T47D (cell line): ENCODE measurements at regions not wholly inside any gene's neighbourhood (a gene's known extent, or its start where the extent isn't known, plus 50 kb on each side); places are given as distances from the start of the nearest gene placed in this dataset.
A peak's percentile ranks its signal among the peaks of the same experiment; 100 is the strongest.

ENCODE experiments used
- DNase-seq, 2 experiments: peaks; one replicate each; pipeline versions ENCODE4 v3.0.0 to v3.0.0-alpha.2; 2011 to 2012; ENCODE audit warnings: low read depth in 1 of 2, low spot score in 1 of 2
- JUND ChIP-seq: IDR thresholded peaks from 2 replicates; pipeline ENCODE4 v1.6.1; 2012; ENCODE audit warnings: low read depth
- in situ Hi-C: cut with HindIII; loops from 2 replicates; pipeline ENCODE4 v1.10.0; 2016; ENCODE audit warnings: low sequenced_read_pairs, low pct_unique_long_range_greater_than_20kb

DNA sequence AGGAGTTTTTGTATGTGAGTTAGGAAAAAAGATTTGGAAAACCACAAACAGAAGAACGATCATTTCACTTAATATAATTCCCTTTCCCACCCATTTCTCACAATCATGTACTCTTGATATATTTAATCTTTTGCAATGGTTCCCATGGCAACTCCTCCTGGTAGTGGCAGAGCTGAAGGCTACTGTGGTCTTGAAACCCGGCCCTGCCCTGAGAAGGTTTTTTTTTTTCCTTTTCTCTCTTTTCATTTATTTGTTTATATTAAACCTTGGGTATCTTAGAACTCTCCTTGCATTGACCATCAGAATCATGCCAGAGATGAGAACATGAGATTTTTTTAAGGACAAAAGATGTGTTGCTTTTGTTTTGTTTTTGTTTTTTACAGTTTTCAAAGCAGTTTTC lies 566.1 kb upstream of the NRP1 start:
- TF ChIP-seq JUND: no peak
- no peak for DNase-seq
- in situ Hi-C loops: no loop called here

DNA sequence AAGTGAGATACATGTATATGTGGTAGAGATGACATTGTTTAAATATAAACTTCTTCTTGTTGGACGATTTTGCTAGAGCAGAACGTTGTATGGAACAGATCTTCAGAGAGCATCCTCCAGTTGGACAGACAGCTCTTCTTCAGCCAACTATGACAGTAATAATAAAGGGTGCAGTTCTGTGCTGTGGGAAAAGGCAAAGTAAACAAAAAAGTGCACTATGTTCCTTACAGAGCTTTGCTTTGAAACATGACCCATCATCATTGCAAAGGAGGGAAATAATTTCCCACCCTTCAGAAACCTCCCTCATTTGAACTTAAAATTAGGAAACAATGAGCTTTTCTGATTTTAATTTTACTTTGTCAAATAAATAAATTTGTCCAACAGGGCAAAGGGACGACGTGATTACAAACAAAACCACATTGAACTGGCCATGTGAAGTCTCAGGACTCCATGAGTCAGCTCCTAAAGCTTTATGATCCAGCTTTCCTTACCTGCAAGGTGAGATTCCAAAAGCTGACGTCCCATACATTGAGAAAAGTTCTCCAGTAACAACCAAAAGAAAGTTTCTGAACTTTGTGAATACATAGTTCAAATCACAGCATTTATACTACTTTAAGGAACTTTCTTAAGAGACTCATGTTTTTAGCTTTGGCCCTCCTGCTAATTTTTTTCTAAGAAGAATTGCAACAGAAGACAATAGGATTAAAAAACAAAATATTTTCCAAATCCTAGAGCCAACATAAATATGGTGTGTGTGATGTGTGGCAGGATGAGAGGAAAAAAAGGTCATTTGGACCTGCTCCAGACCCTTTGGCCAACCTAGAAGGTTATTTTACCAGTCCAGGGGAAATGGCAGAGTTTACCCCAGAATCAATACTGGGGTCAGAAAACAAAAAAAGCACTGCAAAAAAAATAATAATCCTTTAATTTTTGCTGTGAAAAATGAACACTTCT lies 565.4 kb upstream of the NRP1 start:
- TF ChIP-seq JUND: no peak
- DNase-seq: peak in 1 of 2 experiments; percentile 12
- in situ Hi-C loops: no loop called here

DNA sequence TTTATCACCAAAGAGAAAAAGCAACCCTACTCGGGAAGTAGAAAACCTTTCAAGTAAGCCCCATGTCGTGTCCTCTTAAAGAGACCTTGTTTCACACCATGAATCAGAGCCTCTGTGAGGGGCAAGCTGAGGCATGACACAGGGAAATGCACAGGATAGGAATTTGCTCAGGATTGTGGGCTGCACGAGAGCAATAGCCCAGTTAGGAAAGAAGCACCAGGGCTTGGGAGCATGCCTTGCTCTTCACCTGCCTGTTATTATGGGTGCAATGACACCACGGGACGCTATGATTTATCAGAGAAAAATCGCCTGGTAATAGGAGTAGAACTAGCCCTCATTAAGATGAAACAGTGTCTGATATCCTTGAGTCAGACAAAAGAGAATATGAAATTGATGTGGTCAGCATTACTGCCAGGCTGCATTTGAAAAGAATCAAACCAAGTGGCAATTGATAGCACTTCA lies 562.9 kb upstream of the NRP1 start:
- DNase-seq: no peak
- no peak for TF ChIP-seq JUND
- in situ Hi-C loops: no loop called here

DNA sequence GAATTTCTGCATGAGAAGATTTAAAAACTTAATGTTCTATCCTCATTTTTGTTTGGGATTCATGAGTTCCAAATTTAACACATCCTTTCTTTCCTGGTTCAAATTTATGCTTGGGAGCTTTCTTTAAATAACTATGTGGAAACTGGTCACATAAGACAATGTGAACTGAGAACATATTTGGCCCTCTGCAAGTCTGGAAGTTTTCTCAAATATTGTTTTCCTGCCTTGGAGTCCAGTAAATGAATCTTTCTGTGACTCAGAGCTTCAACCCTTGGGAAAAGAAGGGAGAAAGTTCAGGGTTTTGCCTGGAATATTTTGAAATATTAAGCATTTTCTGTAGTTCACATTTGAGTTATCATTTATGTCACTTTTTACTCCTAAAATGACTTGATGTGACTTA lies 559.0 kb upstream of the NRP1 start:
- in situ Hi-C loops: no loop called here
- no peak for DNase-seq
- no peak for TF ChIP-seq JUND

DNA sequence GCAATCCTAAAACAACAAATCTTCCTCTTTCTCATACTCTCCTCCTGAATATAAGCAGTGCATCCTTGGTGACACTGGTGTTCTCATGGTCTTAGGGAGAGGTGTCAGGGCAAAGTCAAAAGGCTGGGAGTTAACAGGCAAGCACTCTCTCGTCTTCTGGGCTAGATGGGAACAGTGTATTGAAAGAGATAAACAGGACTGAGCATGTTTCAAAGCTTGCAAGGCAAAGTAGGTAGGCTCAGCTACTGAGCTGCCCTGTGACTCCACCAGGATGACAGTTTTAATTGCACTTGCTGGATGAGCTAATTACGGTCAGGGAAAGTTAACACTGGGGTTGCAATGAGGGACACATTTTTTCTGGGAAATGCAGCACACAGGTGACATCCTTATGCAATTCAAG lies 554.9 kb upstream of the NRP1 start:
- in situ Hi-C loops: no loop called here
- no peak for TF ChIP-seq JUND
- DNase-seq: no peak

DNA sequence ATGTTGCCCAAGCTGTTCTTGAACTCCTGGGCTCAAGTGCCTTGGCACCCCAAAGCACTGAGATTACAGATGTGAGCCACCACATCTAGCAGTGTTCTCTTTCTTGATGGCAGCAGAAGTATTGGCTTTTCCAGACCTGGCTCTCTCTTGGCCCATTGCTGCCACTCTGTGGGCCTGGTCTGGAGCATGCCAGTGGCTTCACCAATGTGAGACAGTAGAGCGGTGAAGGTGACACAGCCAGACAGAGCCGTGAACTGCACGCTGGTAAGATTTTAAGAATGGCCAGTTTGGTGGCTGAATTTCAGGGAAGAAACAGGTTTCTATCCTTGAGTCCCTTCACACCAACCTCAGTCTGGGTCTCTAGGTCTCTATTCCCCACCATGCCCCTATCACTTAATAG lies 552.7 kb upstream of the NRP1 start:
- TF ChIP-seq JUND: no peak
- in situ Hi-C loops: no loop called here
- no peak for DNase-seq

DNA sequence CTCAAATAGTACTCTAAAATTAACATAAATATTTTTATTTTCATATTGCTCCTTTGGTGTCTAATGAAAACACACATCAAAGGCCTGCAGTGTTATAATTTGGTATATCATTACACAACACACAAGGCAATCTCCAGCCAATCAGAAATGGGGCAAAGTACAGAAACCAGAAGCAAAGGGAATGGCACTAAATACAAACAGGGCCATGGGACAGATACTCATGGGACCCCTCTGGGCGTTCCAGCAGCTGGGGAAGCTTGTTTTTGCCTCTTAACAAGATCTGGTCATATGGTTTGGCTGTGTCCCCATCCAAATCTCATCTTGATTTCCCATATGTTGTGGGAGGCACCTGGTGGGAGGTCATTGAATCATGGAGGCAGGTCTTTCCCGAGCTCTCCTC lies 551.8 kb upstream of the NRP1 start:
- in situ Hi-C loops: no loop called here
- no peak for TF ChIP-seq JUND
- no peak for DNase-seq

DNA sequence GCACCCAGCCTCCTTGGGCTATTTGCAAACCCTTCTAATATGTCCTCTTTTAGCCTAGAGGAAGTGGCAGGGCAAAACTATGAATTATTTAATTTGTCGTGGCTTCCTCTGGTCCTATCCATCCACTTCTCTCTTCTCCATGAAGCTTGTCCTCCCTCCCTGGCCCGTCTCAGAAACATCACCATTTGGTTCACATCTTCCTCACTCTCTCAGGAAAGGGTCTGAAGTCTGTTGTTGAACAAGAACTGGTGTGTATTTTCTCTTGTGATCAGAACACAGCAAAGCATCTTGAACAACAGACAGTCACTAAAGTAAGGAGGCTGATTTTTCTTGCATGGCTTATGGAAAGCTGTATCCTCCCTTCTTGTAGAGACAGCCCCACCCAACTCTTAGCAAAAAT lies 550.1 kb upstream of the NRP1 start:
- in situ Hi-C loops: no loop called here
- DNase-seq: no peak
- TF ChIP-seq JUND: no peak

DNA sequence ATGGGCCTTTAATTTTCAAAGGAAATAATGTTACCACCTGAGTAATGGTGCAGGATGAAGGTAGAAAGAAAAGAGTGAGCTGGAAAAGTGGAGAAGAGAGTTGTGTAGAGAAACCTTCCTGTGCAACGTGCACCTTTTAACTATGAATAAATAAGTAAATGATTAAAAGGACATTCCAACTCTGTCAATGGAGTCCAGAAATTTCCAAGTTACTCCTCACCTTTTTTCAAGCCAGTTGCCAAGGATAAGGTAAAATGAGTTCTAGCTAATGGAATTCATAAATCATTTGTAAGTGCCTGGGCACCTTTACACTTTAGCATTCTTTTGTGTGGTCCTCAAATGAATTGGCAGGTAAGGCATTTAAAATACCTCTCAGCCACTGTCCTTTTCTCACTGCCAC lies 549.4 kb upstream of the NRP1 start:
- TF ChIP-seq JUND: no peak
- in situ Hi-C loops: no loop called here
- no peak for DNase-seq

DNA sequence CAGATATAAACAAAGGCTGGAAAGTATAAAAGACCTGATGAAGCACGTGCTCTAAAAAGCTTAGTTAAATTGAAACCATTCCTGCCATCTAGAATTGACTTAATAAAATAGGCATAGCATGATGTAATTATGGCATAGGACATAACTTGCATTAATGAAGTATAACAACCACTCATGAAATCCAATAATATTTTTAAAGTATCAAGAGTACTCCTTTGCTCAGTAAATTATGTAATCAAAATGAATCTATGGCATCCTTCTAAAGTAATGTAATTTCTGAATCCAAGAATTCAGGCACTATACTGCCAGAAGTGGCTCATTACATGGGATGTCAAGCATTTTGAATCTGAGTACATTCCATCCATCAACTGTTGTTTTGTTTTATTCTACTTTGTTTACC lies 548.5 kb upstream of the NRP1 start:
- no peak for TF ChIP-seq JUND
- in situ Hi-C loops: no loop called here
- DNase-seq: no peak

DNA sequence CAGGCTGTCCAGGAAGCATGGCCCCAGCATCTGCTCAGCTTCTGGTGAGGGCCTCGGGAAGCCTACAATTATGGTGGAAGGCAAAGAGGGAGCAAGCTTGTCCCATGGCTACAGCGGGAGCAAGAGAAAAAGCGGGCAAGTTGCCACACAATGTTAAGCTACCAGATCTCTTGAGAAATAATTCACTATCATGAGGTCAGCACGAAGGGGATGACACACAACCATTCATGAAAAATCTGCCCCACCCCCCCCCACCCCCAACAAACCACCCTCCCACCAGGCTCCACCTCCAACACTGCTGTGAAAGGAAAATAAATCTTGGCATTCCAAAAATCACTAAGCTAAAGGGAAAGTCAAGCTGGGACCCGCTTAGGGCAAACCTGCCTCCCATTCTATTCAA lies 545.8 kb upstream of the NRP1 start:
- in situ Hi-C loops: no loop called here
- DNase-seq: no peak
- no peak for TF ChIP-seq JUND

DNA sequence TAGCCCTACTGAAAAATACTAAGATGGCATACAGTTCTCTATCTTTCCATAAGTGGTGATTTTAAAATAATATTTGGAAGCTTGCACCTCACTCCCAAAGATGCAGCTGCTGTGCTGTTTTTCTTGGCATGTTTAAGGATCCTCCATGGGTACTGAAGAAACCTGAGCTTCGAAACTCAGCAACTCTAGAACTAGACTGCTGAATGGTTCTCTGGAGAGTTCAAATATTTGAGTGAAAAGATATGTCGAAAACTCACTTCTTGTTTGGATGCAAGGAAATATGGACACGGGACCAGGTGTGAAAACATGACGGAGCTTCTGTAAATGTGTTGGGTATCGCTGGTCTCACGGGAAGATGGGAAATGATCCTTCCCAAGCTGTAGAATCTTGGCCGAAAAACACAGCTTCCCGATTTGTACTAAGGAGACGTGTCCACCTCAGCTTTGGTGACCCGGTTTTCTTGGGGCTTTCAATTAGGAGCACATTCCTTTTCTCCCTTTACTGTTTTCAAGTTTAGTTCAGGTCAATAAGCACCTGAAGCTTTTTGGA lies 543.8 kb upstream of the NRP1 start:
- in situ Hi-C loops: no loop called here
- DNase-seq: no peak
- TF ChIP-seq JUND: no peak

DNA sequence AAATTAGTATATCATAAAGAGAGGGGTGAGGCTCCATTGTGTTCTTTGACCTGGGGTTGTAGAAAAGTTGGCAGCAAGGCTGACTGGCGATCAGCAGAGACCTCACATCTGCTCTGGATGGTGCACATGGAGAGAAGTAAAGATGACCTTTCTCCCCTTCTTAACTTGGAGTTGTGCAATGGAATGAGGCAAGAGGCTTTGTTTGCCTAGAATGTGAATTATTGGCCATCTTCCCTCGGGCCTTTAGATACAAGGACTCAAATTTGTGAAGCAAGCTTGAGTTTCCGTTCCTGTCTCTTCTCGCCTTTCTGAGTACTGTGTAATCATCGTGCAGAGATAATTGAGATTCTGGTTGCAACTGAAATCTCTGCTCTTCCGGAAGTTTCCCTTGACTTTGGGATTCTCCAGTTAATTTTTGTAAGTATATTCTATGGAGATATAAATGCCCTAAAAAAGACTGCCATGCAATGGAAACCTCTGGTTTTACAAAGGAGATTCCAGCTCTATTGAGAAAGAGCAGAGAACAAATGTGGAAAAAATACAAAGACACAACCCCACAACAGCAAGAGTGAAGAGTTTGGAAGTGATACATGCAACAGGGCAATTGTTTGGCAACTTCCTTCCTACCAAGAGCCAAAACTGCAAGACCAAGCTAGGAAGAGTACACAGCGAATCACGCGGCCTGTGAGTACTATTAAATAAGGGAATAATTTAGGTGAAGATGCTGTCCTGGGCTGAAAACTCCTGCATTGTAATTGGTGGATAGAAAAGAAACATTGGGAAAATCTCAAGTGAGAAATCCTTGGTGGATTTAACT lies 542.3 kb upstream of the NRP1 start:
- in situ Hi-C loops: no loop called here
- no peak for DNase-seq

More for the DNA sequence above, 542.3 kb upstream of the NRP1 start:
- TF ChIP-seq JUND: no peak
